ENCODE measurements at regions not wholly inside any gene's neighbourhood (a gene's known extent, or its start where the extent isn't known, plus 50 kb on each side); places are given as distances from the start of the nearest gene placed in this dataset.

- no peaks in the 10 kb centered on the region for H3K36me3 ChIP-seq
- no peak overlapping the region for H3K4me3 ChIP-seq
- intact Hi-C loops (cut with DNase I; ENCODE audit: low total_unique reads), result no loop called here
- no peaks in the 10 kb centered on the region for H3K27me3 ChIP-seq
- TF ChIP-seq CTCF (IDR thresholded peaks at IDR 0.05), result no peak
- H3K9me3 ChIP-seq, result no peaks in the 10 kb centered on the region
- no peak overlapping the region for H3K27ac ChIP-seq
- H3K4me1 ChIP-seq, result no peaks in the 10 kb centered on the region
- no peak for DNase-seq
Observed at GRCh38 chr2:183227176-183227575, 102.9 kb downstream of the NUP35 start.

- intact Hi-C loops (cut with DNase I; ENCODE audit: low total_unique reads), result no loop called here
- Histone ChIP-seq H3K27me3 (no peaks in the 10 kb centered on the region), H3K27ac (no peak overlapping the region), H3K36me3 (no peaks in the 10 kb centered on the region), H3K4me1 (no peaks in the 10 kb centered on the region), H3K9me3 (no peaks in the 10 kb centered on the region), H3K4me3 (no peak overlapping the region)
- TF ChIP-seq CTCF (IDR thresholded peaks at IDR 0.05), result no peak
- no peak for DNase-seq
Observed at GRCh38 chr2:183229386-183229785, 105.1 kb downstream of the NUP35 start.

GRCh38 chr2:183232161-183232865 lies 108.1 kb downstream of the NUP35 start:
- no peak overlapping the region for H3K4me3 ChIP-seq
- no peak overlapping the region for H3K27ac ChIP-seq
- no peak for DNase-seq
- H3K27me3 ChIP-seq, result no peaks in the 10 kb centered on the region
- H3K36me3 ChIP-seq, result no peaks in the 10 kb centered on the region
- TF ChIP-seq CTCF (IDR thresholded peaks at IDR 0.05), result no peak
- H3K9me3 ChIP-seq, result no peaks in the 10 kb centered on the region
- intact Hi-C loops (cut with DNase I; ENCODE audit: low total_unique reads), result no loop called here
- no peaks in the 10 kb centered on the region for H3K4me1 ChIP-seq

- H3K9me3 ChIP-seq, result no peaks in the 10 kb centered on the region
- H3K27me3 ChIP-seq, result no peaks in the 10 kb centered on the region
- no peak for DNase-seq
- H3K27ac ChIP-seq, result no peak overlapping the region
- H3K36me3 ChIP-seq, result no peaks in the 10 kb centered on the region
- intact Hi-C loops (cut with DNase I; ENCODE audit: low total_unique reads), result no loop called here
- no peaks in the 10 kb centered on the region for H3K4me1 ChIP-seq
- TF ChIP-seq CTCF (IDR thresholded peaks at IDR 0.05), result no peak
- no peak overlapping the region for H3K4me3 ChIP-seq
Observed at GRCh38 chr2:183242937-183243336, 118.7 kb downstream of the NUP35 start.

- no peak overlapping the region for H3K4me3 ChIP-seq
- no peaks in the 10 kb centered on the region for H3K36me3 ChIP-seq
- no peaks in the 10 kb centered on the region for H3K4me1 ChIP-seq
- no peak overlapping the region for H3K27ac ChIP-seq
- intact Hi-C loops (cut with DNase I; ENCODE audit: low total_unique reads), result no loop called here
- H3K9me3 ChIP-seq, result no peaks in the 10 kb centered on the region
- no peak for TF ChIP-seq CTCF (IDR thresholded peaks at IDR 0.05)
- H3K27me3 ChIP-seq, result no peaks in the 10 kb centered on the region
- DNase-seq, result no peak
Observed at GRCh38 chr2:183243758-183244157, 119.5 kb downstream of the NUP35 start.

Measured in tibial artery (tissue), 4 donors.